RWPE2 (cell line): ENCODE measurements at regions not wholly inside any gene's neighbourhood (a gene's known extent, or its start where the extent isn't known, plus 50 kb on each side); places are given as distances from the start of the nearest gene placed in this dataset.

ENCODE experiments used
- ATAC-seq: fragments of 200-7000 bp; cut with Tn5 transposase; 3 replicates; pipeline ENCODE4 v1.9.1; 2021; ENCODE audit warnings: low read depth
- DNase-seq: peaks from one replicate; pipeline ENCODE4 v3.0.0-alpha.2; 2020; ENCODE audit warnings: low spot score
- H3K27ac ChIP-seq: fragments of 450-650 bp; 2 replicates; pipeline ENCODE4 v1.5.1; 2017; ENCODE audit warnings: mild to moderate bottlenecking; ENCODE audit not compliant: poor library complexity, severe bottlenecking
- H3K27me3 ChIP-seq: fragments of 250-450 bp; sonication (Bioruptor Pico); 2 replicates; pipeline ENCODE4 v1.5.1; 2021; ENCODE audit warnings: mild to moderate bottlenecking, moderate library complexity; ENCODE audit not compliant: insufficient read depth, poor library complexity, severe bottlenecking
- H3K36me3 ChIP-seq: fragments of 250-450 bp; sonication (Bioruptor Pico); 2 replicates; pipeline ENCODE4 v1.5.1; 2020; ENCODE audit warnings: low read depth, mild to moderate bottlenecking, moderate library complexity
- H3K4me1 ChIP-seq: fragments of 250-450 bp; sonication (Bioruptor Pico); 2 replicates; pipeline ENCODE4 v1.5.1; 2021; ENCODE audit warnings: mild to moderate bottlenecking, moderate library complexity; ENCODE audit not compliant: insufficient read depth, poor library complexity, severe bottlenecking
- H3K4me3 ChIP-seq: fragments of 250-450 bp; sonication (Bioruptor Pico); 2 replicates; pipeline ENCODE4 v1.5.1; 2021; ENCODE audit warnings: mild to moderate bottlenecking, moderate library complexity; ENCODE audit not compliant: severe bottlenecking
- H3K9me3 ChIP-seq: fragments of 250-450 bp; sonication (Bioruptor Pico); 2 replicates; pipeline ENCODE4 v1.5.1; 2021; ENCODE audit warnings: mild to moderate bottlenecking, moderate library complexity; ENCODE audit not compliant: severe bottlenecking
- CTCF ChIP-seq: fragments of 450-650 bp; IDR thresholded peaks from one replicate; pipeline ENCODE4 v1.5.1; 2017; ENCODE audit warnings: mild to moderate bottlenecking, moderate library complexity; ENCODE audit not compliant: poor library complexity, severe bottlenecking

GRCh38 chr20:60317401-60317800, 359.2 kb downstream of the CDH26 start:
- H3K36me3 ChIP-seq, result no peaks in the 10 kb centered on the region
- no peaks in the 10 kb centered on the region for H3K9me3 ChIP-seq
- H3K4me3 ChIP-seq, result no peak overlapping the region
- H3K27me3 ChIP-seq, result peaks cover 60% of the 10 kb centered on the region
- TF ChIP-seq CTCF, result no peak
- ATAC-seq (no peak), DNase-seq (no peak)
- H3K27ac ChIP-seq, result no peak overlapping the region
- H3K4me1 ChIP-seq, result no peaks in the 10 kb centered on the region

GRCh38 chr20:60321601-60322000, 363.4 kb downstream of the CDH26 start:
- ATAC-seq, result no peak
- H3K36me3 ChIP-seq, result no peaks in the 10 kb centered on the region
- H3K4me3 ChIP-seq, result no peak overlapping the region
- peaks cover 85% of the 10 kb centered on the region for H3K27me3 ChIP-seq
- H3K4me1 ChIP-seq, result no peaks in the 10 kb centered on the region
- H3K27ac ChIP-seq, result no peak overlapping the region
- no peaks in the 10 kb centered on the region for H3K9me3 ChIP-seq
- no peak for DNase-seq
- no peak for TF ChIP-seq CTCF

GRCh38 chr20:60326821-60327220, 368.6 kb downstream of the CDH26 start:
- H3K4me3 ChIP-seq, result no peak overlapping the region
- H3K27me3 ChIP-seq, result peaks cover 67% of the 10 kb centered on the region
- ATAC-seq (no peak), DNase-seq (no peak)
- H3K9me3 ChIP-seq, result no peaks in the 10 kb centered on the region
- H3K4me1 ChIP-seq, result no peaks in the 10 kb centered on the region
- no peak overlapping the region for H3K27ac ChIP-seq
- no peak for TF ChIP-seq CTCF
- no peaks in the 10 kb centered on the region for H3K36me3 ChIP-seq

- DNase-seq (no peak), ATAC-seq (no peak)
- Histone ChIP-seq H3K4me1 (no peaks in the 10 kb centered on the region), H3K4me3 (no peak overlapping the region), H3K27me3 (peaks cover 65% of the 10 kb centered on the region), H3K27ac (no peak overlapping the region), H3K36me3 (no peaks in the 10 kb centered on the region), H3K9me3 (no peaks in the 10 kb centered on the region)
- TF ChIP-seq CTCF, result no peak
Measured at GRCh38 chr20:60327971-60328660, 369.9 kb downstream of the CDH26 start.

DNA sequence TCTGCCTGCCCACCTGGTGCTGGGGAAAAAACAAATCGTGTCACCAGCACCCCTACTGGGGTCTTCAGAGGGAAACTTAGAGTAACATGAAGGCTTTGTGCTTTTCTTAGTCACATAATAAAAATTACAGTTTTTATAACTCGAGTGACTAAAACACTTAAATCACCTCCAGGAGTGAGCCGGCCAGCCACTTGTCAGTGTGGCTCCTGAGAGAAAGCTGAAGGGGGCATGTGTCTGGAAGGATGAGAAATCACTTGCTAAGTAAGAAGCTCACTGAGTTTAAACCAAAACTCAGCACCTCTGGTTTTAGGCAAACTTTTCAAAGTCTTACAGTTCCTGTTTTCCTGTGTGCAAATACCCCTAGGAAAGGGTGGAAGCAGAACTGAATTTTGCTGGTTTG, 372.2 kb downstream of the CDH26 start:
- DNase-seq (no peak), ATAC-seq (no peak)

More for the DNA sequence above, 372.2 kb downstream of the CDH26 start:
- H3K27ac ChIP-seq, result no peak overlapping the region
- no peaks in the 10 kb centered on the region for H3K36me3 ChIP-seq
- H3K27me3 ChIP-seq, result peaks cover 58% of the 10 kb centered on the region
- TF ChIP-seq CTCF, result no peak
- no peaks in the 10 kb centered on the region for H3K4me1 ChIP-seq
- H3K9me3 ChIP-seq, result no peaks in the 10 kb centered on the region
- H3K4me3 ChIP-seq, result no peak overlapping the region
